SU-DHL-6 (cell line): ENCODE measurements at regions not wholly inside any gene's neighbourhood (a gene's known extent, or its start where the extent isn't known, plus 50 kb on each side); places are given as distances from the start of the nearest gene placed in this dataset.

Experiments
- EZH2phosphoT487 ChIP-seq: fragments of 200-600 bp; sonication (generic), shearing (Covaris generic); conservative IDR thresholded peaks from 2 replicates; pipeline ENCODE4 v1.6.1; 2018; ENCODE audit warnings: mild to moderate bottlenecking, antibody characterized with exemption, low read length, moderate library complexity, mixed read lengths
- TF ChIP-seq, protein P1 (sequence below): fragments of 200-600 bp; sonication (generic); IDR thresholded peaks from one replicate; pipeline ENCODE4 v1.5.1; 2017; ENCODE audit warnings: antibody characterized with exemption, mild to moderate bottlenecking, low read length, moderate library complexity; ENCODE audit not compliant: insufficient read depth, poor library complexity, severe bottlenecking

DNA sequence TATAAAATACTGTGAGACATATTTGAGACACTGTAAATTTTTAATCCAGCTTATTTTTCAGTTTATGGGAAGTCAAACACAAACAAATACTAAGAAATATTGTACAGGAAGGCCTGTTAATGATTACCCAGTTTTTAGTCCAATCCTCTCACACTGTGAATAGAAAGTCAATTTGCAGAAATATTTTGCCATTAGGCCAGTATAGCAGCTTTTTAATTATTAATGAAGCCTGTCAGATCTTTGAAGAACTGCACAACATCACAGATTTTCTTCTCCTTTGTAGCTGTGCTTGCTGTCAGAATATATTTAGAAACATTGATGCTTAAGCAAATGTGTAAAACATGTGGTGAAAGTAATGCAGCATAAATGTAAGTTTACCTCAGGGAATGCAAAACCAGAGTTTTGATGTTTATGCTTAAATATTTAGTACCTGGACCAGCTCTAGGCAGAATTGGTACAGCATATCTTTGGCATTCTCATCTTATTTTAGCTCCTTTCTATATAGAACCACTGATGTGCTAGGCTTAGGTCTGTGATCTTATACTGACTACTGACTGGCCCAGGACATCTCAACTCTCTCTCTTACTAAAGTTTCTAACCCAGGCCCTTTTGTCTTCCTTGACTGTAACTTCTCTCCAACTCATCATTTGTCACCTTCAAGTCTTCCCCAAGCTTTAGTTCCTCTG lies 230.8 kb upstream of the NAV3 start:
- TF ChIP-seq, protein P1, sequence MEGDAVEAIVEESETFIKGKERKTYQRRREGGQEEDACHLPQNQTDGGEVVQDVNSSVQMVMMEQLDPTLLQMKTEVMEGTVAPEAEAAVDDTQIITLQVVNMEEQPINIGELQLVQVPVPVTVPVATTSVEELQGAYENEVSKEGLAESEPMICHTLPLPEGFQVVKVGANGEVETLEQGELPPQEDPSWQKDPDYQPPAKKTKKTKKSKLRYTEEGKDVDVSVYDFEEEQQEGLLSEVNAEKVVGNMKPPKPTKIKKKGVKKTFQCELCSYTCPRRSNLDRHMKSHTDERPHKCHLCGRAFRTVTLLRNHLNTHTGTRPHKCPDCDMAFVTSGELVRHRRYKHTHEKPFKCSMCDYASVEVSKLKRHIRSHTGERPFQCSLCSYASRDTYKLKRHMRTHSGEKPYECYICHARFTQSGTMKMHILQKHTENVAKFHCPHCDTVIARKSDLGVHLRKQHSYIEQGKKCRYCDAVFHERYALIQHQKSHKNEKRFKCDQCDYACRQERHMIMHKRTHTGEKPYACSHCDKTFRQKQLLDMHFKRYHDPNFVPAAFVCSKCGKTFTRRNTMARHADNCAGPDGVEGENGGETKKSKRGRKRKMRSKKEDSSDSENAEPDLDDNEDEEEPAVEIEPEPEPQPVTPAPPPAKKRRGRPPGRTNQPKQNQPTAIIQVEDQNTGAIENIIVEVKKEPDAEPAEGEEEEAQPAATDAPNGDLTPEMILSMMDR, result no peak
- no peak for TF ChIP-seq EZH2phosphoT487
